NCI-H2196 treated with DMSO at 0.1 percent for 48 hours (cell line): ENCODE measurements at regions not wholly inside any gene's neighbourhood (a gene's known extent, or its start where the extent isn't known, plus 50 kb on each side); places are given as distances from the start of the nearest gene placed in this dataset.
"Not testable (repeated sequence)": the region's sequence is repeated elsewhere in the genome, so short reads cannot be mapped to it uniquely, and the experiment has no call there.

Experiments
- DNase-seq: peaks from one replicate; lab custom pipeline; 2025; ENCODE audit not compliant: unreplicated experiment; lab: John Stamatoyannopoulos, UW

DNA sequence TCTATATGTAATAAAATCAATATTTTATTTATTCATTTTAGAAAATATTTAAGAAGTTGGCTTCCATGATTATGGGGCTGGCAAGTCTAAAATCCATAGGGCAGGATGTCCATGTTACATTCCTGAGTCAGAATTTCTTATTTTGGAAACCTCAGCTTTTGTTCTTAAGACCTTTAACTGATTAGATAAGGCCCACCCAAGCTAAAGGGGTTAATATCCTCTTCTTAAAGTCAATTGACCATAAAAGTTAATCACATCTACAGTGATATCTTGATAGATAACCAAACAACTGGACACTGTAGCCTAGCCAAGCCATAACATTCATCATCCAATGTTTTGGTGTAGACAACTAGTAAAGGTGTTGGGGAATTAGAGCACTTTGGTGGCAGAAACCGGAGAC, 1035.4 kb upstream of the ZEB2 start:
- DNase-seq = no peak

DNA sequence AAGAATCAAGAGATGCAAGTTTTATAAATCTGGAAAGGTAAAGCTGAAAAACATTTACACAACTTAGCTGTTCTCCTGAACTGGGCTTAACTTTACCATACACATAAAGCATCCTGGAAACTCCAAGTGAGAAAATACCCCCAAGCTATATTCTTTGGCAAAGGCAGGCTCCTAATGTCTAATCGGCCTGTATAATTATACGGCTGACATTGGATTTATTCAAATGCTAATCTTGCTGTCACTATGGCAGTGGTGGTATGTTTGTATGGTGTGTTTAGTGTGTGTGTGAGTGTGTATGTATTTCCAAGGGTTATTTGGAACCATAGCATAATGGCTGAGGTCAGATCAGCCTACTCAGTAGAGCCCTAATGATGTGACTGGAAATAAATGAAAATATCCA, 1031.8 kb upstream of the ZEB2 start:
- no peak for DNase-seq

DNA sequence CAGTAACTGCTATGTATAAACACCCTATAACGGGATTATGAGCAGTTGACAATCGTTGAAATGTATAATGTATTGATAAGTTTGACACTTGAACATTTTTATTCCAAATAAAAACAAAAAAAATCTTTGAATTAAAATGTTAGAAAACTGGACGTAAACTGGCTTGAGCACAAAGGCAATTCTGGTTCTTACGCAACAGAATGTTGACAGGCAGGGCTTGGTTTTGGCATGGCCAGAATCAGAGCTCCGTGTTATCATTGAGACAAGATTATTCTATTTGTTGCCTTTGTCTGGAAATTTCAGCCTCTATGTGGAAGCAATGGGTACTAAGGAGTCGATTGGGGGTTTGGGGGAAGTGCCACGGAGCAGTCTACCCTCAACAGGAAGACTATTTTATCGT, 1028.6 kb upstream of the ZEB2 start:
- DNase-seq = no peak

DNA sequence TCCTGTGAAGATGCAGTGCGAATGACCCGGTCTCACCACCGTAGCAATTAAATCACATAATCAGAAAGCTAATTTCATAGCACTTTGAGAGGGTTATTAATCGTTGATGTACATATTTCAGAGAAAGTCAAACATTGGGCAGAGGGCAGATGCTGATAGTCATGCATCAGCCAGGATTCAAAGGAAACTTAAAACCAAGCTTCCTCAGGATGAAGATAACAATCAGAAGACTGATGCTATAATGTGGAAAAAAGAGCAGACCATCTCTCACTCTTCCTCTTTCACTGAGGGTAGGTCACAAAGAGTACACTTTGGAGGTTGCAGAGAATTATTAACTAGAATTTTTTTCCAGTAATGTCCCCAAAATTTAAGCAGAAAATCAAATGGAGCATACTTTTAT, 1027.7 kb upstream of the ZEB2 start:
- no peak for DNase-seq

DNA sequence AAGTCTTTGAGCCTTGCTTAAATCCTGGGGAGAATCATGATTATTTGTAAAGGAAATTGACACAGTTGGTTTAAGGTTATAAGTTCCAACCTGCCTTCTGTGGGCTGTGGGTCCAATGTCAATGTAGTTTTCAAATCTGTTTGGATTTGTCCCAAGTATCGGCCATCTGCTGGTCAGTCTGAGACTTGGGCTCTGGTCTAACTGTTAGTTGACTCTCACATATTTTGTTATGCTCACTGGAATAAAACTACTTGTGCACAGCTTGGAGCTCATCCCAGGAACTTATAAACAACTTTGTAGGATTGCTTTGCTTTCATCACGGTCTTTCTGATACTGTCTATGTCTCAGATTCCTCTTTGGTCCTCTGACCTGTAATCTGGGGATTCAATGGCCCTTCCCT, 1026.2 kb upstream of the ZEB2 start:
- no peak for DNase-seq

DNA sequence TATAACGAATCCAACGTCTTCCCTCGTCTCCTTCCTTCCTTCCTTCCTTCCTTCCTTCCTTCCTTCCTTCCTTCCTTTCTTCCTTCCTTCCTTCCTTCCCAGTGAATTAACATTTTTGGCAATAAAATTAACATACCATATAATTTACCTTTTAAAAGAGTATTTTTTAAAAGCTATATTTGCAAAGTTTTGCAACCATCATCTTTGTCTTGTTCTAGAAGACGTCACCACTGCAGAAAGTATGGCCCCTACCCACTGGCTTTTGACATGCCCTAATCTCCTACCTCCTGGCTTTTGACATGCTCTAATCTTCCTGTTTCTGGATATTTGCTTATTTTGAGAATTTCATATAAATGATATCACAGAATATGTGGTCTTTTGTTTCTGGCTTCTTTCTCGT, 1023.9 kb upstream of the ZEB2 start:
- no peak for DNase-seq

DNA sequence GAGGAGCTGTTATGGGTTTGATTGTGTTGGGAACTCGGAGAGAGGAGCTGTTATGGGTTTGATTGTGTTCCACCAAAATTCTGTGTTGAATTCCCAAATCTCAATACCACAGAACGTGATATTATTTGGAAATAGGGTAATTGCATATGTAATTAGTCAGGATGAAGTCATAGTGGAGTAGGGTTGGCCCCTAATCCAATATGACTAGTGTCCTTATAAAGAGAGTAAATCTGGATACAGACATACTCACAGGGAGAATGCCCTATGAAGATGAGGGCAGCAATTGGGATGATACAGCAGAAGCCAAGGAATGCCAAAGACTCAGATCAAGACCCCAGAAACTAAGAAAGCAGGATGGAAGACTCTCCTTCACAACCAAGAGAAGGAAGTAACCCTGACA, 1023.2 kb upstream of the ZEB2 start:
- DNase-seq = no peak

DNA sequence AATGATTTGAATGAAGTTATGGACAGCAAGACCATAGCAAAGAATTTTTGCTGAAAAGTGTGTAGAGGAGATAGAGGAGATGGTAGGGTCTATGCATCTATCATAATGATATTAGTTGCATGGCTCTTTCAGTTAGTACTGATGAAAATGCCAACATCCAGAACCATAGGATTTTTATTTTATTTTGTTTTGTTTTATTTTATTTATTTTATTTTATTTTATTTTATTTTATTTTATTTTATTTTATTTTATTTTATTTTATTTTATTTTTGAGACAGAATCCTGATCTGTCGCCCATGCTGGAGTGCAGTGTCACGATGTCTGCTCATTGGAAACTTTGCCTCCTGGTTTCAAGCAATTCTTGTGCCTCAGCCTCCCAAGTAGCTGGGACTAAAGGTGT, 1021.1 kb upstream of the ZEB2 start:
- DNase-seq = no peak

DNA sequence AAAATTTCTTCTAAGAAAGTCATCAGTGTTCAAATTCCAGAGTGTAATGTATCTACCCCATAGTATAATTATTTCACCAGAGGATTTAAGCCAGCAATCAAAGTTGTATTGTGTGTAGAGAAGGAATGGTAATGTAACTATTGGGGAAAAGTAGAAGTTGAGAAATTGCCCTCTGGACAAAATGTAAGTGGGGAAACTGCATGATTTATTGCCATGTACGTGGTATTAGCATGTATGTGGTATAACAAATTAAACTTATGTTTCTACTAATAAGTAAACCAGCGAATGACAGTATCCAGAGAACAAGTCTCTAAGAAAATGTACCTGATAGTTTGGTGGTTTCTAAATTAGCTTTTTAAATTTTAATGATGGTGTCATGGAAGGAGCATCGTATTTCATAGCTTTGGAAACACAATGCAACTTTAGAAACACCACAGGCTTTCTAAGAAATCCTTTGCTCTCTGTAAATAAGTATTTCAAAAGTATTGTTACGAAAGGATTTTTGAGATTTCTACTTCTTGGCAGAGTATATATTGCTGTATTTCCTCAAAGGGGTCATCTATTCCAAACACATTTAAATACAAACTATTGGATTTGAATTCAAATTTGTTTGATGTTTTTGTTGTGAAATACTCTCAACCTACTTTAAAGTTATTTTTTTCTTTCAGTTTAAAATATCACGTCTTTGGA, 1018.9 kb upstream of the ZEB2 start:
- no peak for DNase-seq

DNA sequence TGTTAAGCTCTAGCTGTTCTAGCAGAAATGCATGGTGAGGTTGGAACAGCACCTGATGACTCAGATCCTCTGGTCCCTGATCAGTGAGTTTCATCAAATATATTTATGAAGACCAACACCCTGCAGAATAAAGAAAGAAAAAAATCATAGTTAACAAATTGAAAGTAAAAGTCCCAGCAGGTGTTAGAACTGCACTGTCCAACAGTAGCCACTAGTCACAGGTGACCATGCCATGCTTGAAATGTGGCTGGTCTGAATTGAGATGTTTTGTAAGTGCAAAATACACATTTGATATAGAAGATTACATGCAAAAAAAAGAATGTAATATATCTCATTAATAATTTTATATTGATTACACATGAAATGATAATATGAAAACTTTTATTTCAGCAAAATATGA, 1010.7 kb upstream of the ZEB2 start:
- no peak for DNase-seq

DNA sequence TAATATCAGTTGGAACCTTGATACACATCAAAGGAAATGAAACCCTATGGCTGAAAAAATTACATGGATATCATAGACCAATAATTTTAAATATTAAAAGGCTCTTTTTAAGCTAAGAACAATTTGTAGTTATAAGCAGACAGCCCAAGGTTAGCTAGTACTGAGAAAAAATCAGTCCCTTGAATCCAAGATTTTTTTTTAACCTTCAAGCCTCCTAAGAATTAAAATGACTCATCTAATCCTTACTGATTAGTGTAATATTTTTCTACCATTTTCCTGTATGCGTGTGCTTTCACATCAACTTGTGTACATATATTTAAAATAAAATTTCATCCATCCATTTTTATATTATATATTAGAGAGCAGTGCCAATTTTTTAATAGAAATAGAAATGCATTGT, 1004.9 kb upstream of the ZEB2 start:
- no peak for DNase-seq

DNA sequence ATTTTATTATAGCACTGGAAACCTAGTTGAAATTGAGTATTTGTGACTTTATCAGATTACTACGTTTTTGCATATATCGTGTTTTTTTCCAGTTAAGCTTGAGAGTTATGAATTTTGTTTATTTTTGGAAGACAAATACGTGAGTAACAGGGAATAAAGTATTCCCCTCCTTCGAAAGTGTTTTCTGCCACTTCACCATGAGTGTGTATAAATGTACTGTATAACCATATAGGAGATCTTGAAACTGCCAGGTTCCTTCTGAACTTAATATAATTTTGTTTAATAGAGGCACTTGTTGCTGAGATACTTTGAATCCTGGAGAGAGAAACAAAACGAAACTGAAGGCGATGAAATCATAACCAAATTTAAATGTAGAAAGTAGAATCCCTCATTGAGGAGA, 1004.4 kb upstream of the ZEB2 start:
- no peak for DNase-seq

DNA sequence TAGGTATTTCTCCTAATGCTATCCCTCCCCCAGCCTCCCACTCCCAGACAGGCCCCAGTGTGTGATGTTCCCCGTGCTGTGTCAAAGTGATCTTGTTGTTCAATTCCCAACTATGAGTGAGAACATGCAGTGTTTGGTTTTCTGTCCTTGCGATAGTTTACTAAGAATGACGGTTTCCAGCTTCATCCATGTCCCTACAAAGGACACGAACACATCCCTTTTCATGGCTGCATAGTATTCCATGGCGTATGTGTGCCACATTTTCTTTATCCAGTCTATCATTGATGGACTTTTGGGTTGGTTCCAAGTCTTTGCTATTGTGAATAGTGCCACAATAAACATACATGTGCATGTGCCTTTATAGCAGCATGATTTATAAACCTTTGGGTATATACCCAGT, 999.3 kb upstream of the ZEB2 start:
- not testable (repeated sequence) for DNase-seq

DNA sequence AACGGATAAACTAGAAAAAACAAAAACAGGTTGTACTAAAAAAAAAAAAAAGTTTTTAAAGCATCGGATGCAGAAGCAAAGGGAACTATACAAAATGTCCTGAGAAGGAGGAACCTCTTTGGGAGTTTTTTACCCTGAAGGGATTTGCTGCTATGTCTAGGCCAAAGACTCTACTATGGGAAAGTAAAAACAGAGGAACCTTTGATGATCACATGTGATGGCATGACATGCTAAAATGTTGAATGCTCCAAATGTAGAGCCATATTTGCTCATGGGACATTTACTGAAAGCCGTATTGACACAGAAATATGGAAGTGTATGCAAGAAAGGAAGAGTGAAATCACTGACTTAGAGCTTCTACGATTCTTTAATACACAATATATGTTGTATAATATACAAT, 992.0 kb upstream of the ZEB2 start:
- DNase-seq = no peak

DNA sequence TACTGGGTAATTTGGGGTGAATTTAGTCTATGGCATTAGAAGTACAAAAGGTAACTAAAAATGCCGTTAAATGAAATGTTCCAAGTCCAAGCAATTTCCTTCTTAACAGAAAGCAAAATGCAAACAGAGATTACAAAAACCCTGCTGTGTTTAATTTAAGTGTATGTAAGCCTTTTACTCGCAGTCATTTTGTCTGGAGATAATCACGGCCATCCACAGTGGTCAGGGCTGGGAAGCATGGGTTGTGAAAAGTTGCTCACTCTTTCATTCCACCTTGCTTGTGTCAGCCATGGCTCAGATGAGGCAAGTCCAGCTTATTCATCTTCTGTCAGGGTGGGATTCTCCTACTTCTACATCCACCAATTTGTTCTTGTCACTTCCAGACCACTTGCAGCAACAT, 983.6 kb upstream of the ZEB2 start:
- no peak for DNase-seq

DNA sequence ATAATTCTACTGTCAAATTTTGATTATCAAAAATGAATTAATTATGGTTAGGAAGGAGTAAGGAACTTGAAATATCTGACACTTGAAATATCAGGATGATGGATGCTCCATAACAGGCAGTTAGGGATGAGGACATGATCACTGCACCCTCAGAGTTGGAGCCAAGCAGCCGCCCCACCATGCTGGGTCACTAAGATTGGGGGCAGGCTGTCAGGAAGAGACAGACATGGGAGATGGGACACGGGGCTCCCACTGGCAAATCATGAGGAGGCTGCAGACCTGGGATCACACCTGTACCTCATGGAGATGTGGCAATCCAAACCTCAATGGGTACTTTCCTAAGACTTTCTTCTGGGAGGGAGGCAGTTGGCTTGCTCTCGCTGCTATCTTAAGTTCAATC, 982.0 kb upstream of the ZEB2 start:
- no peak for DNase-seq

DNA sequence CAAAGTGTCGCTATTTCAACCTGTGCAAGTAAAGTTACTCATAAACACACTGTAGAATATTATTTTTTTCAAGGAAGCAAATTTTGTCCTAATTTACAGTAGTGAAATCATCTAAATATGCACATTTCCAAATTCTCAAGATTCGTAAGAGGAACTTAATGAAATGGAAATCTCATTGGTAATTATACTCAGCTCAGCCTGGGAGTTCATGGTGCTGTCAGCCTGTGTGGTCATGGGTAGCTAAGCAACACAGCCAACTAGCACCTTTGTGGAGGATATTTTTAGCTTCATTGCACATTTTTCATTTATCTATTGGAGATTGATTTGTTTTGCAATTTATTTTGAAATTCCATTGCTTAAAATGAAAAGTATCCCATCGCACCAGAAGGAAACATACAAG, 975.7 kb upstream of the ZEB2 start:
- DNase-seq = no peak

DNA sequence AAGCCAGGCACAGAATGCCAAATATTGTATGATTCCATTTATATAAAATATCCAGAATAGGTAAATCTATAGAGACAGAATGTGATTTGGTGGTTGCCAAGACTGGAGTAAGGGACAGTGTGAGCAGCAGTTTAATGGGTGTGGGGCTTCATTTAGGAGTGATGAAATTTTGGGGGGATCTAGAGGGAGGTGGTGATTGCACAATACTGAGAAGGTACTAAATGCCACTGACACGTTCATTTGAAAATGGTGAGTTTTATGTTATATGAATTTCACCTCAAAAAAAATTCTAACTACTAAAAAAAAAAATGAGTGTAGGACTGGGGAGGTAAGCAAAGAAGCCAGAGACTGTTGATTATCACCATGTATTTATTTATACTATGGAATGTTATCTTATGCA, 974.5 kb upstream of the ZEB2 start:
- no peak for DNase-seq

DNA sequence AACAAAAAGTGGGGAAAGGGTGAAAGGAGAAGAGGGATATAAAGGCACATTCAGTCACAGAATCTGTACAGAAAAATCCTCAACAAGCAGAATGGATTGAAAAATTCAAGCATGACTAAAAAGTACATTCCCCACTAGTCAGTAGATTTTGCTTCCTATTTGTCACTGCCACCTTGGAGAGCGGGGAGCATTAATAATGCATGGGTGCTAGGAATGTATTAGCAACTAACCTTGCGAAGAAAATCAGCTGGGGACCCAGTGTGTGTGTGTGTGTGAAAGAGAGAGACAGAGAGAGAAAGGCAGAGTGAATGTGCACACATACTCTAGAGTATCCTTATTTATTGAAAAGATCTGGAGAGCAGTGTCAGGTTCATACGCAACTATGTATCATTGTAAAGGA, 968.7 kb upstream of the ZEB2 start:
- DNase-seq = no peak

DNA sequence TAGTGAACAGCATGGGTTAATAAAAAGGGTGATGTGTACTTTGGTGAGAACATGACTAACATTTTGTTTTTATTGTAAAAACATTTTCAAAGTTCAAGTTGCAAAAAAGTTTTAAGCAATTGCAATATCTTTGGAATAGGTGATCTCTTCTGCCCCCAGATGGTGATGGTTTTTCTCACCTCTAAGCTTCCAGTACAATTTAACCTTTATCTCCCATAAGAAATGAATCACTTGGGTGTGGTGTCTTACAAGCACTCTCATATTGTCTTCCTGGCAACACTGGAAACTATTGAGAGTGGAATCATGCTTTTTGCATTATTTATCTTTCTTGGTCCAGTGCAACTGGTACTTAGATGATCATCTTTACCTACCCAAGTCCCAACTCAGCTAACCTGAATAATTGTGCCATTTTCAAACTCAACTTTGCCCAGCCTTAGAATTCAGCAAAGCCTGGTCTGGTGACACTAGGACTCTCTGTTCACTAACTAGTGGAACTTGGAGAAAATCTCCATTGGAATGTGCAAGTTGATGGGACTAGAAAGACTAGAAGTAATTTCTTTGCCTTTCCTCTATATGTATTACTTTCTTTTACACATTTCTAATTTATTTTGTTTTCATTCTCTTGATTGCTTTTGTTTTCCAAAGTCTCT, 964.7 kb upstream of the ZEB2 start:
- DNase-seq = no peak

DNA sequence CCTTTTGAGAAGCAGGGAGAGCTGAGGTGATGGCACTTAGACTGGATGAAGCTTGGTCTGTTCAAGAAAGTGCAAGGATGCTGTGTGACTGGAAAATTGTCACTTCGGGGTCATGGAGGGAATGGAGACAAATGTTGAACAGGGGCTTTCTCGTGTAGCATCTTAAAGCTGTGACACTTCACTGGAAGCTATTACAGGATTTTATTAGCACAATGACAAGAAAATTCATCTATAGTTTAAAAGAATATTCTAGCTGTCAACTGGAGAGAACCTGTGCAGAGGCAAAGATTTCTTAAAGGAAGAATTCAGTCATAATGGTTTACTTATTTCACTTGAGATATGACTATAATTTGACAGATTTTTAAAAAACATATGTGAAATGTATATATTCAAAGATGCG, 963.9 kb upstream of the ZEB2 start:
- no peak for DNase-seq

DNA sequence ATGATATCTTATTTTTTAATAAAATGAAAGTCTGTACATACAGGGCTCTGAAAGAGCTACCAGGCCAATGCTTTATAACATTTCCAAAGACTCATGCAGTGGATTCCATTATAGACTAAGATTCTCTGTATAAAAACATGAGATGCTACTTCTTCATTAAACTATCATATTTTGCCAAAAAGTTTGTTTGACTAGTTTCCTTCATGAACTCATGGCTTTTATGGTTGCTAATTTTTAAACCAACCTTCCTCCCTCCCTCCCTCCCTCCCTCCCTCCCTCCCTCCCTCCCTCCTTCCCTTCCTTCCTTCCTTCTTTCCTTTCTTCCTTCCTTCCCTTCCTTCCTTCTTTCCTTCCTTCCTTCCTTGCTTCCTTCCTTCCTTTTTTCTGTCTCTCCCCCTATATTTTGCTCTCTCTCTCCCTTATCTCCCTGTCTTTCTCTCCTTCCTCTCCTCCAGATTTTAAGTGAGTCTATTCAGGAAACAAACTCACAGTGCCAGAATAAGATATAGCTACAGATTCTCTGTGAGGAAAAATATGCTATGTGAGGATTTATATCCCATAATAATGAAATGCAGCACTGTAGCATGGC, 961.5 kb upstream of the ZEB2 start:
- DNase-seq = no peak

DNA sequence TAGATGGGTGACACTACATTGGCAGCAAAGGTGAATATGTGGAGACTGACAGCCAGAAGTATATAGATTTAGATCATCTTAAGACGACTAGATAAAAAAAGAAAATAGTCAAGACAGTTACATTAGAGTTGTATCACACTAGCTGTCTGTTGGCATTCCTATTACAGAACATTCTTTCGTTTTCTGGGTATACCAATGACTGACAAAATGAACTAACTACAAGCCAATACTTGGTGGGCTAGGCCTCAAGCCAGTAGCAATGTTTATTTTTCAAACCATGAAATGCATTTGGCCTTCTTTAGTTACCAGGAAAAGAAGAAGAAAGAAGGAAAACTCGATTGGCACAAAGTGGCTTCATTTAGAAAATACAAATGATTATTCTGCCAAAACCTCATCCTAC, 944.9 kb upstream of the ZEB2 start:
- no peak for DNase-seq
